Activated CD4-positive, alpha-beta memory T cell treated with anti-CD3 and anti-CD28 coated beads for 36 hours (primary cell): ENCODE measurements at regions not wholly inside any gene's neighbourhood (a gene's known extent, or its start where the extent isn't known, plus 50 kb on each side); places are given as distances from the start of the nearest gene placed in this dataset.

Experiments used
- CTCF ChIA-PET: fragments of 350-600 bp; sonication (Branson Sonifier 250); formaldehyde crosslinking; loops from one replicate; lab custom pipeline; 2021; ENCODE audit warnings: antibody characterized with exemption, inconsistent platforms; lab: Charles Lee
- POLR2A ChIA-PET: fragments of 350-600 bp; sonication (Branson Sonifier 250); formaldehyde crosslinking; loops from one replicate; lab custom pipeline; 2021; ENCODE audit warnings: antibody characterized with exemption; lab: Charles Lee
- DNase-seq: peaks from one replicate; pipeline ENCODE4 v3.0.0-alpha.2; 2020
- H3K27ac Mint-ChIP-seq: one replicate; pipeline ENCODE4 v1.8.0; 2021; ENCODE audit warnings: mixed read lengths
- H3K27me3 Mint-ChIP-seq: one replicate; pipeline ENCODE4 v1.8.0; 2021; ENCODE audit warnings: mixed read lengths
- H3K36me3 Mint-ChIP-seq: one replicate; pipeline ENCODE4 v1.8.0; 2021; ENCODE audit warnings: mixed read lengths
- H3K4me1 Mint-ChIP-seq: one replicate; pipeline ENCODE4 v1.8.0; 2021; ENCODE audit warnings: low read depth, mixed read lengths
- H3K4me3 Mint-ChIP-seq: one replicate; pipeline ENCODE4 v1.8.0; 2021; ENCODE audit warnings: mild to moderate bottlenecking, mixed read lengths
- H3K9me3 Mint-ChIP-seq: one replicate; pipeline ENCODE4 v1.8.0; 2021; ENCODE audit warnings: mixed read lengths
- intact Hi-C: fragments of 100-400 bp; cut with micrococcal nuclease; formaldehyde crosslinking; loops from one replicate; pipeline ENCODE4 v1.15.1; 2023

- no peak for DNase-seq
- Mint-ChIP-seq H3K4me3 (no peak overlapping the region), H3K27me3 (no peaks in the 10 kb centered on the region), H3K9me3 (peaks cover 12% of the 10 kb centered on the region), H3K36me3 (no peaks in the 10 kb centered on the region), H3K27ac (no peak overlapping the region), H3K4me1 (no peaks in the 10 kb centered on the region)
- ChIA-PET CTCF (no interaction called here), POLR2A (no interaction called here)
- intact Hi-C loops, result no loop called here
Observed at GRCh38 chr7:67731704-67732103, 735.1 kb downstream of the TYW1 start.

- CTCF ChIA-PET, result no interaction called here
- Mint-ChIP-seq H3K4me1 (no peaks in the 10 kb centered on the region), H3K9me3 (peaks cover 20% of the 10 kb centered on the region), H3K36me3 (no peaks in the 10 kb centered on the region), H3K27ac (no peak overlapping the region), H3K4me3 (no peak overlapping the region), H3K27me3 (no peaks in the 10 kb centered on the region)
- intact Hi-C loops, result no loop called here
- no peak for DNase-seq
- POLR2A ChIA-PET, result no interaction called here
Observed at GRCh38 chr7:67732898-67733297, 736.3 kb downstream of the TYW1 start.

DNA sequence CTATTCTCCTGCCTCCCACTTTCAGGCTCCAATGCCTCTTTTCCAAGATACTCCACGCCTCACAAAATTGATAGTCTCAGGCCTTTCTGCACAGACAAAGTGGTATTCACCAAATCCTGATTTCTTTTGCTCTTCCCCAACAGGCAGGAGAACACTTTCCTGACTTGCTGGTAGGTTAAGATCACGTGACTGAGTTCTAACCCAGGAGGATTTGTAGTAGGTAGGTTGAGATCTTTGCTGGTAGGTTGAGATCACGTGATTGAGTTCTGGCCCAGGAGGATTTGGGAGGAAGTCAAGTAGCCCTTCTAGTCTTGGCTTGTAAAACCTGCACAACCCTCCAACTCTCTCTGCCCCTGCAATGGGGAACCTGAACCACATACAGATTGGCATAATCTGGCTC is 741.5 kb downstream of the TYW1 start:
- Mint-ChIP-seq H3K27ac (no peak overlapping the region), H3K36me3 (no peaks in the 10 kb centered on the region), H3K27me3 (no peaks in the 10 kb centered on the region), H3K9me3 (peaks cover 33% of the 10 kb centered on the region), H3K4me3 (no peak overlapping the region), H3K4me1 (no peaks in the 10 kb centered on the region)
- ChIA-PET POLR2A (no interaction called here), CTCF (no interaction called here)
- DNase-seq, result no peak
- intact Hi-C loops, result no loop called here

DNA sequence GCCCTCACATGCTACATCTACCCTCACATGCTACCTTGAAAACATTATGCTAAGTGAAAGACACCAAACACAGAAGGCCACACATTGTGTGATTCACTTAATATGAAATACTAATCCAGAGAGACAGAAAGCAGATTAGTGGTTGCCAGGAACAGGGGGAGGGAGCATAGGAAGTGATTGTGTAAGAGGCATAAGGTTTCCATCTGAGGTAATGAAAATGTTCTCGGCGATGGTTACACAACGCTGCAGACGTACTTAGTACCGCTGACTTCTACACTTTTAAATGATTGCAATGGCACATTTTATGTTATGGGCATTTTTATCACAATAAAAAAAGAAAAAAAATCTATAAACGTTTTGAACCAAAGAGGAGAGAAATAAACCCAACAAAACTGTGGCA is 742.3 kb downstream of the TYW1 start:
- Mint-ChIP-seq H3K27ac (no peak overlapping the region), H3K27me3 (no peaks in the 10 kb centered on the region), H3K36me3 (no peaks in the 10 kb centered on the region), H3K4me3 (no peak overlapping the region), H3K4me1 (no peaks in the 10 kb centered on the region), H3K9me3 (peaks cover 30% of the 10 kb centered on the region)
- ChIA-PET CTCF (no interaction called here), POLR2A (no interaction called here)
- DNase-seq, result no peak
- intact Hi-C loops, result no loop called here

- no peaks in the 10 kb centered on the region for H3K4me1 Mint-ChIP-seq
- H3K27ac Mint-ChIP-seq, result no peak overlapping the region
- no peak for DNase-seq
- peaks cover 20% of the 10 kb centered on the region for H3K9me3 Mint-ChIP-seq
- ChIA-PET CTCF (no interaction called here), POLR2A (no interaction called here)
- no peaks in the 10 kb centered on the region for H3K27me3 Mint-ChIP-seq
- H3K4me3 Mint-ChIP-seq, result no peak overlapping the region
- no peaks in the 10 kb centered on the region for H3K36me3 Mint-ChIP-seq
- intact Hi-C loops, result no loop called here
Observed at GRCh38 chr7:67743501-67743900, 746.9 kb downstream of the TYW1 start.

DNA sequence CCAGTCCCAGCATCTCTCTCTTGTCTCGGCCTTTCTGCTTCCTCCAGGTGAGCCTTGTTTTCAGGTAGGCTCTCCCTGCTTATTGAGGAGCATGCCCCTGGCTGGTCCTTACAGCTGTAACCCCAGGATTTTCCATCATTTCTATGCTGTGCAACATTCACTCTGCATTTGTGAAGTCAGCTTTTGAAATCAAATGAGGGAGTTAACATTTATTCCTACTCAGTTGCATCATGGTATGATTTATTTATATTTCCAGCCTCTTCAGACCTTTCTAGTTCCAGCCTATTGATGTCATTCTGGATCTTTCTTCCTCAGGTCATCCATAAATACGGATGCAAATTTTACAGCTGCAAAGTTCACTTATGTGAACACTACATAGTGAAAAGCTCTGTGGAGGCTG is 755.6 kb downstream of the TYW1 start:
- ChIA-PET POLR2A (no interaction called here), CTCF (no interaction called here)
- no peak overlapping the region for H3K4me3 Mint-ChIP-seq
- no peaks in the 10 kb centered on the region for H3K27me3 Mint-ChIP-seq
- no peaks in the 10 kb centered on the region for H3K36me3 Mint-ChIP-seq
- no peaks in the 10 kb centered on the region for H3K4me1 Mint-ChIP-seq
- DNase-seq, result no peak
- no peak overlapping the region for H3K27ac Mint-ChIP-seq
- intact Hi-C loops, result no loop called here
- peaks cover 7% of the 10 kb centered on the region for H3K9me3 Mint-ChIP-seq

DNA sequence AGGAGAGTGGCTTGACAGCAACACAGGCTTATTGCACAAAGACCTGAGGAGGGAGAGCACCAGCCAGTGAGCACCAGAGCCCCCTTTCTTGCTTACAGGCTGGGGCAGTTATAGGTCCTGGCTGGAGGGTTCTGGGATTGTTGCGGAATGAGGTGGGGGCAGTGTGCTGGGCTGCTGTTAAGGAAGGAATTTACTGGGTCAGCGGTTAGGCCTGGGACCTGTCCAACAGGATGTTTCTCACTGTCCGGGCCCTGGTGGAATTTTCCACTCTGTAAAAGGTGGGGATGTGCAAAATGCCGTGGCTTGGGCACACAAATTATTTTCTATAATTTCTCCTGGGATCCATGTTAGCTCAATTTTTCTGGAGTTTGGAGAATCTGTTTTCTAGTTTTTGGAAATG is 757.3 kb downstream of the TYW1 start:
- intact Hi-C loops, result no loop called here
- Mint-ChIP-seq H3K27me3 (no peaks in the 10 kb centered on the region), H3K27ac (no peak overlapping the region), H3K9me3 (peaks cover 10% of the 10 kb centered on the region), H3K4me3 (no peak overlapping the region), H3K36me3 (no peaks in the 10 kb centered on the region), H3K4me1 (no peaks in the 10 kb centered on the region)
- CTCF ChIA-PET, result no interaction called here
- POLR2A ChIA-PET, result interaction anchor here (0.6 kb wide), 1 partner anchor 467 kb away, joined by 3 read pairs; no protein-coding TSS in a partner anchor
- DNase-seq, result no peak

DNA sequence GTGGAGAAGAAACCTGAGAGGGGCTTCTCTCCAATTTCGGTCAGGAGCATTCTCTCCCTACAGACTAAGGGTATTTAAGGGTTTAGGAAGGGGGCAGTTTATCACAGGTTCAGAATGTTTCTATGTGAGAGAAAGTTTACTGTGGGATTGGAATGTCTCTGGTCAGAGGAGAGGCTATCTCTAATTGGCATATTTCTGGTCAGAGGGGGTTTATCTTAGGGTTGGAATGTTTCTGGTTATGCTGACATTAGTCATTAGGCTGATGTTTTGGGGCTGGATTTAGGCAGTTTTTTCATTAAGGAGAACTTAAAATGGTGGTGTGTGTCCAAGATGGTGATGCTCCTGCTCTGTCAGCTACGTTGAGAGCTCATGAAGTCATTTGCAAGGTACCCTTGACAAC is 758.0 kb downstream of the TYW1 start:
- Mint-ChIP-seq H3K4me1 (no peaks in the 10 kb centered on the region), H3K9me3 (peaks cover 6% of the 10 kb centered on the region), H3K27ac (no peak overlapping the region), H3K36me3 (no peaks in the 10 kb centered on the region), H3K27me3 (no peaks in the 10 kb centered on the region), H3K4me3 (no peak overlapping the region)
- POLR2A ChIA-PET, result no interaction called here
- intact Hi-C loops, result no loop called here
- CTCF ChIA-PET, result no interaction called here
- DNase-seq, result no peak

GRCh38 chr7:67758551-67758950 is 761.9 kb downstream of the TYW1 start:
- DNase-seq, result no peak
- no peak overlapping the region for H3K4me3 Mint-ChIP-seq
- no peaks in the 10 kb centered on the region for H3K27me3 Mint-ChIP-seq
- POLR2A ChIA-PET, result no interaction called here
- CTCF ChIA-PET, result no interaction called here
- no peaks in the 10 kb centered on the region for H3K36me3 Mint-ChIP-seq
- no peaks in the 10 kb centered on the region for H3K4me1 Mint-ChIP-seq
- intact Hi-C loops, result no loop called here
- no peak overlapping the region for H3K27ac Mint-ChIP-seq
- peaks cover 9% of the 10 kb centered on the region for H3K9me3 Mint-ChIP-seq

- Mint-ChIP-seq H3K4me3 (no peak overlapping the region), H3K36me3 (no peaks in the 10 kb centered on the region), H3K27me3 (no peaks in the 10 kb centered on the region), H3K4me1 (no peaks in the 10 kb centered on the region), H3K9me3 (peaks cover 9% of the 10 kb centered on the region), H3K27ac (no peak overlapping the region)
- ChIA-PET CTCF (no interaction called here), POLR2A (no interaction called here)
- intact Hi-C loops, result no loop called here
- DNase-seq, result no peak
Observed at GRCh38 chr7:67760971-67761370, 764.3 kb downstream of the TYW1 start.

GRCh38 chr7:67762516-67762915 is 765.9 kb downstream of the TYW1 start:
- ChIA-PET CTCF (no interaction called here), POLR2A (no interaction called here)
- intact Hi-C loops, result no loop called here
- no peaks in the 10 kb centered on the region for H3K36me3 Mint-ChIP-seq
- no peak overlapping the region for H3K4me3 Mint-ChIP-seq
- no peaks in the 10 kb centered on the region for H3K27me3 Mint-ChIP-seq
- no peaks in the 10 kb centered on the region for H3K4me1 Mint-ChIP-seq
- H3K27ac Mint-ChIP-seq, result no peak overlapping the region
- peaks cover 15% of the 10 kb centered on the region for H3K9me3 Mint-ChIP-seq
- no peak for DNase-seq

- ChIA-PET CTCF (no interaction called here), POLR2A (no interaction called here)
- Mint-ChIP-seq H3K9me3 (peaks cover 14% of the 10 kb centered on the region), H3K36me3 (no peaks in the 10 kb centered on the region), H3K4me3 (no peak overlapping the region), H3K27me3 (no peaks in the 10 kb centered on the region), H3K27ac (no peak overlapping the region), H3K4me1 (no peaks in the 10 kb centered on the region)
- DNase-seq, result no peak
- intact Hi-C loops, result no loop called here
Observed at GRCh38 chr7:67764289-67764688, 767.7 kb downstream of the TYW1 start.

- H3K9me3 Mint-ChIP-seq, result peaks cover 17% of the 10 kb centered on the region
- intact Hi-C loops, result no loop called here
- H3K27ac Mint-ChIP-seq, result no peak overlapping the region
- H3K4me3 Mint-ChIP-seq, result no peak overlapping the region
- ChIA-PET POLR2A (no interaction called here), CTCF (no interaction called here)
- H3K36me3 Mint-ChIP-seq, result no peaks in the 10 kb centered on the region
- H3K4me1 Mint-ChIP-seq, result no peaks in the 10 kb centered on the region
- DNase-seq, result no peak
- no peaks in the 10 kb centered on the region for H3K27me3 Mint-ChIP-seq
Observed at GRCh38 chr7:67765481-67766175, 769.0 kb downstream of the TYW1 start.
